ENCODE measurements at regions not wholly inside any gene's neighbourhood (a gene's known extent, or its start where the extent isn't known, plus 50 kb on each side); places are given as distances from the start of the nearest gene placed in this dataset.

- TF ChIP-seq CTCF (conservative IDR thresholded peaks at IDR 0.05): no peak
- no peak overlapping the region for H3K27ac ChIP-seq
Observed at GRCh38 chr2:129781749-129782632, 197.5 kb upstream of the RAB6C start.

- no peak for TF ChIP-seq CTCF (conservative IDR thresholded peaks at IDR 0.05)
- no peak overlapping the region for H3K27ac ChIP-seq
Observed at GRCh38 chr2:129782633-129782990, 196.9 kb upstream of the RAB6C start.

GRCh38 chr2:129784486-129784885 is 195.0 kb upstream of the RAB6C start:
- no peak overlapping the region for H3K27ac ChIP-seq
- no peak for TF ChIP-seq CTCF (conservative IDR thresholded peaks at IDR 0.05)

- TF ChIP-seq CTCF (conservative IDR thresholded peaks at IDR 0.05): no peak
- no peak overlapping the region for H3K27ac ChIP-seq
Observed at GRCh38 chr2:129791712-129792111, 187.8 kb upstream of the RAB6C start.

- TF ChIP-seq CTCF (conservative IDR thresholded peaks at IDR 0.05): no peak
- no peak overlapping the region for H3K27ac ChIP-seq
Observed at GRCh38 chr2:129793431-129793902, 186.0 kb upstream of the RAB6C start.

- TF ChIP-seq CTCF (conservative IDR thresholded peaks at IDR 0.05): no peak
- H3K27ac ChIP-seq: no peak overlapping the region
Observed at GRCh38 chr2:129794116-129794515, 185.3 kb upstream of the RAB6C start.

- H3K27ac ChIP-seq: no peak overlapping the region
- no peak for TF ChIP-seq CTCF (conservative IDR thresholded peaks at IDR 0.05)
Observed at GRCh38 chr2:129794540-129794939, 184.9 kb upstream of the RAB6C start.

Measured in VCaP (cell line).